ENCODE measurements at regions not wholly inside any gene's neighbourhood (a gene's known extent, or its start where the extent isn't known, plus 50 kb on each side); places are given as distances from the start of the nearest gene placed in this dataset.

DNA sequence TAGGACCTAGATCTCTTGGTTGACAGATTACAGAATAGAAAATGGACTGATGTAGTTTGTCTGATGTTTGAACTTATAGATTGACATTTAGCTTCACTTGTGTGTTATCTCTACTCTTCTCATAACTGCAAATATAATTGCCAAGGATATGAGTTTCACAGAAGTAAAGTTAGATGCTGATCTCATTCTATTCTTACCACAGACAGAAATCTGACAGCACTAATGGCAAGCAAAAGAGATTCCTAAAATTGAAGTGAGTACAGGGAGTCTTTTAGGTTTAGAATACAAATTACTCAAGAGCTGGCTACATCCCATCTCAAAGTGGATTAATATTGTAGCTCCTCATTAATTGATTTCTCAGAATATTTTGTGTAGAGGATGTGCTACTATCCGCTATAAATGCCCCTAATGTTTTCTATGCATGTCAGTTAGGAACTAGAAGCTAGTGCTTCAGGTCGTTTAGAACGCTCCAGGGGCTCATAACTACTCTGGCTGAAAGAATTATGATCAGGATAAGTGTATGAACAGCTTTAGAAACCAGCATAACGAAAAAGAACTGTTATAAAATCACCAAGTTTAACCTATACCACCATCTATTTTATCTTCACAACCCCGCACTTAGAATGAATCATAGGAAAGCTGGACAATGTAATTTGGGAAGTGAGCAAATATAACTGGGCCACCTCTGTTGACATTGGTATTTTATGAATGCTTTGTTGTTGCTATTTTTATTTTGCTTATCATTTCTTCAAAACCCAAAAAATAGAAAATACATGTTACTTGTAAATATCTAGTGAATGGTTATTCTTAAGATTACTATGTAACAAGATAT, 378.8 kb upstream of the REG3G start:
- TF ChIP-seq, protein P1, sequence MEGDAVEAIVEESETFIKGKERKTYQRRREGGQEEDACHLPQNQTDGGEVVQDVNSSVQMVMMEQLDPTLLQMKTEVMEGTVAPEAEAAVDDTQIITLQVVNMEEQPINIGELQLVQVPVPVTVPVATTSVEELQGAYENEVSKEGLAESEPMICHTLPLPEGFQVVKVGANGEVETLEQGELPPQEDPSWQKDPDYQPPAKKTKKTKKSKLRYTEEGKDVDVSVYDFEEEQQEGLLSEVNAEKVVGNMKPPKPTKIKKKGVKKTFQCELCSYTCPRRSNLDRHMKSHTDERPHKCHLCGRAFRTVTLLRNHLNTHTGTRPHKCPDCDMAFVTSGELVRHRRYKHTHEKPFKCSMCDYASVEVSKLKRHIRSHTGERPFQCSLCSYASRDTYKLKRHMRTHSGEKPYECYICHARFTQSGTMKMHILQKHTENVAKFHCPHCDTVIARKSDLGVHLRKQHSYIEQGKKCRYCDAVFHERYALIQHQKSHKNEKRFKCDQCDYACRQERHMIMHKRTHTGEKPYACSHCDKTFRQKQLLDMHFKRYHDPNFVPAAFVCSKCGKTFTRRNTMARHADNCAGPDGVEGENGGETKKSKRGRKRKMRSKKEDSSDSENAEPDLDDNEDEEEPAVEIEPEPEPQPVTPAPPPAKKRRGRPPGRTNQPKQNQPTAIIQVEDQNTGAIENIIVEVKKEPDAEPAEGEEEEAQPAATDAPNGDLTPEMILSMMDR (IDR thresholded peaks at IDR 0.05; ENCODE audit: poor library complexity, severe bottlenecking): no peak
- H3K27ac ChIP-seq (ENCODE audit: poor library complexity, severe bottlenecking): no peak overlapping the region
- no peak for ATAC-seq (ENCODE audit: low read depth)

DNA sequence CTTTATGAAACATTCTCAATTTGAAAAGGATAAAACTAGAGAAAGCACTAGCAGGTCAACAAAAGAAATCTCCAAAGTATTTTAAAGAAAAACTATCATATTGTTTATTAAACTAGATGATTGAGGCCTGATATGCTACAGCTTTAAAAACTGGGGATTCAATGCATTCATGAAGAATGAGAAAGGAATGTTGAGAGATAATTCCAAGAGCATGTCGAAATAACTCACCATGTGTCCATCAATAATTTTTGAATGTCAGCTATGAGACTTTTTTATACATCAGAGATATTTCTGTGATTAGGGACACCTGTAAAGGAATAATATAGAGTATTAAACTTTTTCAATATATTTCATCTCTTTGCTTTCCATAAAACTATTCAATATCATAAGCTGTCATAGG, 376.9 kb upstream of the REG3G start:
- H3K4me1 ChIP-seq (ENCODE audit: insufficient read depth, poor library complexity, severe bottlenecking): no peaks in the 10 kb centered on the region
- DNase-seq (ENCODE audit: low spot score) (no peak), ATAC-seq (ENCODE audit: low read depth) (no peak)
- H3K36me3 ChIP-seq (ENCODE audit: low read depth): no peaks in the 10 kb centered on the region
- TF ChIP-seq, protein P1 (IDR thresholded peaks at IDR 0.05; ENCODE audit: poor library complexity, severe bottlenecking): no peak
- no peak overlapping the region for H3K4me3 ChIP-seq (ENCODE audit: severe bottlenecking)
- no peaks in the 10 kb centered on the region for H3K27me3 ChIP-seq (ENCODE audit: insufficient read depth, poor library complexity, severe bottlenecking)
- H3K9me3 ChIP-seq (ENCODE audit: severe bottlenecking): no peaks in the 10 kb centered on the region
- no peak overlapping the region for H3K27ac ChIP-seq (ENCODE audit: poor library complexity, severe bottlenecking)

More for the DNA sequence above, 378.8 kb upstream of the REG3G start:
- H3K27me3 ChIP-seq (ENCODE audit: insufficient read depth, poor library complexity, severe bottlenecking): no peaks in the 10 kb centered on the region
- no peak for DNase-seq (ENCODE audit: low spot score)
- H3K4me3 ChIP-seq (ENCODE audit: severe bottlenecking): no peak overlapping the region
- H3K36me3 ChIP-seq (ENCODE audit: low read depth): no peaks in the 10 kb centered on the region
- no peaks in the 10 kb centered on the region for H3K4me1 ChIP-seq (ENCODE audit: insufficient read depth, poor library complexity, severe bottlenecking)
- H3K9me3 ChIP-seq (ENCODE audit: severe bottlenecking): no peaks in the 10 kb centered on the region

DNA sequence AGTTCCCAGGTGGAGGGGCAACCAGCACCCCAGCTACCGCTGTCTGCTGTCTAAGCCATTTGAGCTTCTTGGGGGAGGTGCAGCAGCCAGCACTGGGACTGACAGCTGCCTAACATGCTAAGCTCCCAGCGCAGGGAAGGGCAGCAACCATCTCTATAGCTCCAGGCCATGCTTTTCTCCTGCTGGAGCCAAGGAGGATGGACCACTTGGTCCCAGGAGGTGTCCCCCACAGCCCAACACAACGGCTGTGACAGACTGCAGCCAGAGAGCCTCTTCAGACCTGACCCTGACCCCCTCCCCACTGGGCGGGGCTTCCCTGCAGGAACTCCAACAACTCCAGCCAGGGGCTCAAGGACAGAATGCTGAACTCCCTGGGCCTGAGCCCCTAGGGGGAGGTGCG, 370.6 kb upstream of the REG3G start:
- Histone ChIP-seq H3K36me3 (ENCODE audit: low read depth) (no peaks in the 10 kb centered on the region), H3K27me3 (ENCODE audit: insufficient read depth, poor library complexity, severe bottlenecking) (no peaks in the 10 kb centered on the region), H3K27ac (ENCODE audit: poor library complexity, severe bottlenecking) (no peak overlapping the region), H3K4me3 (ENCODE audit: severe bottlenecking) (no peak overlapping the region), H3K9me3 (ENCODE audit: severe bottlenecking) (no peaks in the 10 kb centered on the region), H3K4me1 (ENCODE audit: insufficient read depth, poor library complexity, severe bottlenecking) (no peaks in the 10 kb centered on the region)
- TF ChIP-seq, protein P1 (IDR thresholded peaks at IDR 0.05; ENCODE audit: poor library complexity, severe bottlenecking): no peak
- ATAC-seq (ENCODE audit: low read depth): no peak
- no peak for DNase-seq (ENCODE audit: low spot score)

DNA sequence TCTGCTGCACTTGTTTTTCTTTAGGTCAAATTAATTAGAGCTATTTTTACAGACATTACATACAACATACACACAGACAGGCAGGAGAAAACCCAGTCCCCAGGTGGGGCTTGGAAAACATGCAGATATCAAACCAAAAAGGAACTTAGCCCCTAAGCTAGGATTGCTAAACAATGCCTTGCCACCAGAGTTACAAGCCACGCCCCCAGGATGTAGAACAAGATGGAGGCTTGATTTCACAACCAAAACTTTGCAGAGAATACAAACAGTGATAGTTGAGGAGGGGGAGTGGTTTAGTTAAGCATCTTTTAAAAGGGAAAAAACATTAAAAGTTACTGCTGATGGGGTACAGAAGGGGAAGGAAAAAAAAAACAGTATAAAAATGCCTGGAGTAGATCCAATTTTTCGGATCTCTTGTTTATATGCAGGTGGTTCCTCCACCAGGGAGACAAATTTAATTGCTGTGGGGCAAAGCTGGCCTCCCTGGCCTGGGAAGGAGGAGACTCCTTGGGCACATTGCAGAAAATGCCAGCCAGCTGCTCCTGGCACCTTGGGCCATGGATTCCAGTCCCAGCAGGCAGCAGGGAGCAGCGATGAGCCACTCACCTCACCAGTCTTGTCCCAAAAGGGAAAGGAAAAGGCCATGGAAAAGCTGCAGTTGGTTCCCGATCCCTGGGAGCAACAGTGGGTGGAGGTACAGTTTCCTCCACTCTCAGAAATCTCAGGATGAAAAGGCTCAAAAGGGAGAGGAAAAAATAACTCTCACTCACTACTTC, 348.4 kb upstream of the REG3G start:
- no peak overlapping the region for H3K4me3 ChIP-seq (ENCODE audit: severe bottlenecking)
- no peak for ATAC-seq (ENCODE audit: low read depth)
- H3K9me3 ChIP-seq (ENCODE audit: severe bottlenecking): no peaks in the 10 kb centered on the region
- H3K36me3 ChIP-seq (ENCODE audit: low read depth): no peaks in the 10 kb centered on the region
- no peaks in the 10 kb centered on the region for H3K27me3 ChIP-seq (ENCODE audit: insufficient read depth, poor library complexity, severe bottlenecking)
- H3K27ac ChIP-seq (ENCODE audit: poor library complexity, severe bottlenecking): no peak overlapping the region
- TF ChIP-seq, protein P1 (IDR thresholded peaks at IDR 0.05; ENCODE audit: poor library complexity, severe bottlenecking): no peak
- no peaks in the 10 kb centered on the region for H3K4me1 ChIP-seq (ENCODE audit: insufficient read depth, poor library complexity, severe bottlenecking)
- no peak for DNase-seq (ENCODE audit: low spot score)
